Duodenal mucosa (tissue), 2 donors: ENCODE measurements at regions not wholly inside any gene's neighbourhood (a gene's known extent, or its start where the extent isn't known, plus 50 kb on each side); places are given as distances from the start of the nearest gene placed in this dataset.

Source experiments
- H3K27ac ChIP-seq: one replicate; pipeline ENCODE4 v1.7.0; 2013; ENCODE audit warnings: low read depth, low read length
- H3K27me3 ChIP-seq, 2 donors: one replicate each; pipeline ENCODE4 v1.7.0; 2013; ENCODE audit warnings: low read length in 2 of 2, control low read depth in 1 of 2; ENCODE audit not compliant: insufficient read depth in 2 of 2, control insufficient read depth in 1 of 2
- H3K36me3 ChIP-seq, 2 donors: one replicate each; pipeline ENCODE4 v1.7.0; 2013; ENCODE audit warnings: low read length in 2 of 2, control low read depth in 1 of 2; ENCODE audit not compliant: insufficient read depth in 2 of 2, control insufficient read depth in 1 of 2
- H3K4me1 ChIP-seq, 2 donors: one replicate each; pipeline ENCODE4 v1.7.0; 2013; ENCODE audit warnings: low read length in 2 of 2, control low read depth in 1 of 2; ENCODE audit not compliant: insufficient read depth in 2 of 2, control insufficient read depth in 1 of 2
- H3K4me3 ChIP-seq, 2 donors: one replicate each; pipeline ENCODE4 v1.7.0; 2013; ENCODE audit warnings: low read length in 2 of 2, low read depth in 1 of 2
- H3K9ac ChIP-seq, 2 donors: one replicate each; pipeline ENCODE4 v1.7.0; 2013; ENCODE audit warnings: low read length in 2 of 2, low read depth in 1 of 2
- H3K9me3 ChIP-seq, 2 donors: one replicate each; pipeline ENCODE4 v1.7.0; 2013; ENCODE audit warnings: low read length in 2 of 2, control low read depth in 1 of 2; ENCODE audit not compliant: control insufficient read depth in 1 of 2

- Histone ChIP-seq H3K27me3 (no peaks in the 10 kb centered on the region), H3K27ac (no peak overlapping the region), H3K4me3 (no peak overlapping the region), H3K4me1 (no peaks in the 10 kb centered on the region), H3K36me3 (no peaks in the 10 kb centered on the region), H3K9ac (no peak overlapping the region), H3K9me3 (no peaks in the 10 kb centered on the region)
These were observed 474.7 kb downstream of the SPRY1 start for GRCh38 chr4:123871341-123871740.

- no peaks in the 10 kb centered on the region for H3K9me3 ChIP-seq
- H3K36me3 ChIP-seq, result no peaks in the 10 kb centered on the region
- no peaks in the 10 kb centered on the region for H3K4me1 ChIP-seq
- no peak overlapping the region for H3K27ac ChIP-seq
- no peak overlapping the region for H3K4me3 ChIP-seq
- H3K9ac ChIP-seq, result no peak overlapping the region
- H3K27me3 ChIP-seq, result no peaks in the 10 kb centered on the region
These were observed 477.5 kb downstream of the SPRY1 start for GRCh38 chr4:123874063-123874462.

- Histone ChIP-seq H3K27ac (no peak overlapping the region), H3K9ac (no peak overlapping the region), H3K36me3 (no peaks in the 10 kb centered on the region), H3K9me3 (no peaks in the 10 kb centered on the region), H3K4me1 (no peaks in the 10 kb centered on the region), H3K4me3 (no peak overlapping the region), H3K27me3 (no peaks in the 10 kb centered on the region)
These were observed 479.5 kb downstream of the SPRY1 start for GRCh38 chr4:123876143-123876542.

- Histone ChIP-seq H3K9me3 (no peaks in the 10 kb centered on the region), H3K4me3 (no peak overlapping the region), H3K27me3 (no peaks in the 10 kb centered on the region), H3K27ac (no peak overlapping the region), H3K36me3 (no peaks in the 10 kb centered on the region), H3K4me1 (no peaks in the 10 kb centered on the region), H3K9ac (no peak overlapping the region)
These were observed 480.1 kb downstream of the SPRY1 start for GRCh38 chr4:123876671-123877101.

- H3K4me3 ChIP-seq, result no peak overlapping the region
- no peak overlapping the region for H3K9ac ChIP-seq
- no peak overlapping the region for H3K27ac ChIP-seq
These were observed 481.0 kb downstream of the SPRY1 start for GRCh38 chr4:123877551-123877950.

GRCh38 chr4:123878976-123879375 lies 482.4 kb downstream of the SPRY1 start:
- no peaks in the 10 kb centered on the region for H3K27me3 ChIP-seq
- H3K9me3 ChIP-seq, result no peaks in the 10 kb centered on the region
- no peaks in the 10 kb centered on the region for H3K36me3 ChIP-seq
- H3K4me1 ChIP-seq, result no peaks in the 10 kb centered on the region
- H3K27ac ChIP-seq, result no peak overlapping the region
- no peak overlapping the region for H3K4me3 ChIP-seq
- no peak overlapping the region for H3K9ac ChIP-seq

More at GRCh38 chr4:123877551-123877950, 481.0 kb downstream of the SPRY1 start:
- H3K4me1 ChIP-seq, result no peaks in the 10 kb centered on the region
- H3K9me3 ChIP-seq, result no peaks in the 10 kb centered on the region
- H3K36me3 ChIP-seq, result no peaks in the 10 kb centered on the region
- H3K27me3 ChIP-seq, result no peaks in the 10 kb centered on the region

- H3K4me1 ChIP-seq, result no peaks in the 10 kb centered on the region
- H3K9me3 ChIP-seq, result no peaks in the 10 kb centered on the region
- no peak overlapping the region for H3K4me3 ChIP-seq
- no peak overlapping the region for H3K9ac ChIP-seq
- H3K36me3 ChIP-seq, result no peaks in the 10 kb centered on the region
- no peaks in the 10 kb centered on the region for H3K27me3 ChIP-seq
- H3K27ac ChIP-seq, result no peak overlapping the region
These were observed 484.0 kb downstream of the SPRY1 start for GRCh38 chr4:123880631-123881030.

GRCh38 chr4:123884922-123885321 lies 488.3 kb downstream of the SPRY1 start:
- H3K9me3 ChIP-seq, result no peaks in the 10 kb centered on the region
- H3K27ac ChIP-seq, result no peak overlapping the region
- no peak overlapping the region for H3K9ac ChIP-seq
- no peaks in the 10 kb centered on the region for H3K27me3 ChIP-seq
- no peak overlapping the region for H3K4me3 ChIP-seq
- H3K36me3 ChIP-seq, result no peaks in the 10 kb centered on the region
- no peaks in the 10 kb centered on the region for H3K4me1 ChIP-seq

- no peaks in the 10 kb centered on the region for H3K36me3 ChIP-seq
- H3K4me1 ChIP-seq, result peaks cover 0 to 10% of the 10 kb centered on the region in 2 donors
- no peaks in the 10 kb centered on the region for H3K9me3 ChIP-seq
- H3K9ac ChIP-seq, result no peak overlapping the region
- no peak overlapping the region for H3K4me3 ChIP-seq
- no peak overlapping the region for H3K27ac ChIP-seq
- no peaks in the 10 kb centered on the region for H3K27me3 ChIP-seq
These were observed 492.9 kb downstream of the SPRY1 start for GRCh38 chr4:123889507-123889906.

- Histone ChIP-seq H3K4me1 (peaks cover 0 to 10% of the 10 kb centered on the region in 2 donors), H3K27me3 (no peaks in the 10 kb centered on the region), H3K9ac (no peak overlapping the region), H3K36me3 (no peaks in the 10 kb centered on the region), H3K4me3 (no peak overlapping the region), H3K9me3 (no peaks in the 10 kb centered on the region), H3K27ac (no peak overlapping the region)
These were observed 494.3 kb downstream of the SPRY1 start for GRCh38 chr4:123890889-123891288.

GRCh38 chr4:123891881-123892280 lies 495.3 kb downstream of the SPRY1 start:
- Histone ChIP-seq H3K9ac (no peak overlapping the region), H3K27me3 (no peaks in the 10 kb centered on the region), H3K27ac (no peak overlapping the region), H3K4me3 (no peak overlapping the region), H3K4me1 (peaks cover 0 to 10% of the 10 kb centered on the region in 2 donors), H3K36me3 (no peaks in the 10 kb centered on the region), H3K9me3 (no peaks in the 10 kb centered on the region)
